Activated naive CD4-positive, alpha-beta T cell treated with anti-CD3 and anti-CD28 coated beads for 36 hours (primary cell): ENCODE measurements at regions not wholly inside any gene's neighbourhood (a gene's known extent, or its start where the extent isn't known, plus 50 kb on each side); places are given as distances from the start of the nearest gene placed in this dataset.

ENCODE experiments used
- CTCF ChIA-PET: fragments of 350-600 bp; sonication (Branson Sonifier 250); formaldehyde crosslinking; loops from one replicate; lab custom pipeline; 2021; ENCODE audit warnings: antibody characterized with exemption; lab: Charles Lee
- DNase-seq: peaks from one replicate; pipeline ENCODE4 v3.0.0-alpha.2; 2020
- H3K27ac Mint-ChIP-seq: one replicate; pipeline ENCODE4 v1.8.0; 2021; ENCODE audit warnings: mild to moderate bottlenecking, mixed read lengths
- H3K27me3 Mint-ChIP-seq: one replicate; pipeline ENCODE4 v1.8.0; 2021; ENCODE audit warnings: low read depth, mixed read lengths
- H3K36me3 Mint-ChIP-seq: one replicate; pipeline ENCODE4 v1.8.0; 2021; ENCODE audit warnings: low read depth, mixed read lengths
- H3K4me1 Mint-ChIP-seq: one replicate; pipeline ENCODE4 v1.8.0; 2021; ENCODE audit warnings: low read depth, mixed read lengths
- H3K4me3 Mint-ChIP-seq: one replicate; pipeline ENCODE4 v1.8.0; 2021; ENCODE audit warnings: mild to moderate bottlenecking, moderate library complexity, mixed read lengths
- H3K9me3 Mint-ChIP-seq: one replicate; pipeline ENCODE4 v1.8.0; 2021; ENCODE audit warnings: mixed read lengths
- intact Hi-C: fragments of 100-400 bp; cut with micrococcal nuclease; formaldehyde crosslinking; loops from one replicate; pipeline ENCODE4 v1.15.1; 2023

DNA sequence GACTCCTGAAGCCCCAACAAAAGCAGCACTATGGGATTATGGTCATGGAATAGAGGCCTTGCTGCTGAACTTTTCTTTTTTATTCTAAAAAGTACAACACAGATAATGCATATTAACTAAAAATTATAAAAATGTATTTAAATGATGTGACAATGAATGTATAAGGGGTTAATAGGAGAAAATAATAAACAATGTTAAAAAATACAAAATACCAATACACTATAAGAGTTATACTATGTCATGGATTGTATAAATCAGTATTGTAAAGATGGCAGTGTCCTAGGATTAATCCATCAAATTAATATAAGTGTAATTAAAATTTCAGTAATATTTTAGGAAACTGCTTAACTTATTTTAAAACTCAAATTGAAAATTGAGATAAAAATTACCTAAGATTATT lies 58.3 kb upstream of the TOP3B start:
- Mint-ChIP-seq H3K36me3 (no peaks in the 10 kb centered on the region), H3K4me1 (no peaks in the 10 kb centered on the region), H3K27ac (no peak overlapping the region), H3K9me3 (no peaks in the 10 kb centered on the region), H3K4me3 (no peak overlapping the region), H3K27me3 (no peaks in the 10 kb centered on the region)
- intact Hi-C loops = no loop called here
- CTCF ChIA-PET = no interaction called here
- DNase-seq = no peak

DNA sequence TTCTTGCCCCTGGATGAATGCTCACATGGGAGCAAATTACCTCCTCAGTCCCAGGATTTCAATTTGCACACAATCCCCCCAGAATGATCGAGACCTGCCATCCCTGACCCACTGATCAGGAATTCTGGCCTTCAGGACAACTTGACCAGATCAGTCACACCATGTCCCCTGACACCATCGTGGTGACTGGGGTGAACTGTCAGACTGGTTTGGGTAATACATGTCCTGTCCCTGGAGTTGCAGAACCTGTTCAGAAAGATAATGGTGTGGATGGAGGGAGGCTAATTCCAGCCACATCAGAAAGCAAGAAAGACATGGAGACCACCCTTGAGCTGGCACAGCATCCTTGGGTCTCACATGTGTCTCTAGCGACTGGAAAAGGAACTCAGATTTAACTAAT lies 57.9 kb upstream of the TOP3B start:
- no peaks in the 10 kb centered on the region for H3K9me3 Mint-ChIP-seq
- H3K27ac Mint-ChIP-seq = no peak overlapping the region
- CTCF ChIA-PET = no interaction called here
- DNase-seq = no peak
- intact Hi-C loops = no loop called here
- H3K27me3 Mint-ChIP-seq = no peaks in the 10 kb centered on the region
- H3K4me1 Mint-ChIP-seq = no peaks in the 10 kb centered on the region
- H3K4me3 Mint-ChIP-seq = no peak overlapping the region
- H3K36me3 Mint-ChIP-seq = no peaks in the 10 kb centered on the region

DNA sequence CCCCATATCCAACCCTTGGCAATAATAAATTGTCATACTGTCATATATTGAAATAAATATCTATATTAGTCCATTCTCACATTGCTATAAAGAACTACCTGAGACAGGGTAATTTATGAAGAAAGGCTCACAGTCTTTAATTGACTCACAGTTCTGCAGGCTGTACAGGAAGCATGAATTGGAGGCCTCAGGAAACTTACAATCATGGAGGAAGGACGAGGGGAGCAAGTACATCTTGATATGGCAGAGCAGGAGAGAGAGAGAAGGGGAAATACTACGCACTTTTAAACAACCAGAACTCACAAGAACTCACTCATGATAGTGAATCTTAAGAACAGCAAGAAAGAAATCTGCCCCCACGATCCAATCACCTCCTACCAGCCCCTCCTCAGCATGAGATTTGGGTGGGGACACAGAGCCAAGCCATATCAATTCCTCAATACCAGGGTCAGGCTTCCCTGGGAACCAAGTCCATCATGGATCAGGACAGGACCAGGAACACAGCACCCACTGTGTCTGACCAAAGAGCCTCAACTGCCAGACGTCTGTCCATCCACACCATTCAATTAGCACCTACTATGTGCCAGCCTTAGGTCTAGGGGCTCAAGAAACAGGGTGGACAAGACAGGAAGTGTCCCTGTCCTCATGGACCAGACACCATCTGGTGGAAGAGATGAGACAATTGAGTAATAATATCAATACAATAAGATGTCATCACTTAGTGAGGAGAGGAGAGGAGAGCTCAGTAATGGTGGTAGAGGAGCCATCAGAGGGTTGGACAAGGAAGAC lies 56.9 kb upstream of the TOP3B start:
- no peaks in the 10 kb centered on the region for H3K27me3 Mint-ChIP-seq
- no peaks in the 10 kb centered on the region for H3K4me1 Mint-ChIP-seq
- no peaks in the 10 kb centered on the region for H3K36me3 Mint-ChIP-seq
- intact Hi-C loops = no loop called here
- DNase-seq = no peak
- no peaks in the 10 kb centered on the region for H3K9me3 Mint-ChIP-seq
- no peak overlapping the region for H3K27ac Mint-ChIP-seq
- H3K4me3 Mint-ChIP-seq = no peak overlapping the region
- CTCF ChIA-PET = no interaction called here

DNA sequence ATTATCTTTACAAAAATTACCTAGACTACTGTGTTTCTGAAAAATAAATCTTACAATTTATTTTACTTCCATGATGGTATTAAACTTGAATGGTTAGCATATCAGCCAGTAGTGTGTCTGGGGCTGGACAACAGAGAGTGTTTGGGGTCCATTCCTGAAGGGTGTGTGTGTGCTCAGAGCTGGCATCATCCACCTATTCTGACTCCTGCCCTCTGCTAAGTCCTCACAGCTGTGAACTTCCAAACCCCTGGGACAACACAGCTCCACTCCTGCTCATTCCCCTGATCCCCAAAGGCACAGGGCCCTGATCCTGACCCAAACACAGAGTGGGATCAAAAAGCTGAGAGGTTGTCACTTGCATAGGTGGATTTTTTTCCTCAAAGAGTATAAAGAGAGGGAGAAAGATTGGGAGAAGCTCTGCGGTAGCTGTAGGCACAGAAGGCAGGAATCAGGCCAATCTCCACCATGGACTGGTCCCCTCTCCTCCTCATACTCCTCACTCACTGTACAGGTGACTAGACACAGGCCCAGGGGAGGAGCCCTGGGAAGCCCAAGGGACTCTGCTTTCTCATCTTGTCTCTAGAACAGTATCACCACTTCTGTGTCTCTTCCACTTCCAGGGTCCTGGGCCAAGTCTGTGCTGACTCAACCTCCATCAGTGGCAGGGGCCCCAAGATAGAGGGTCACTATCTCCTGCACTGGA lies 55.7 kb upstream of the TOP3B start:
- H3K27ac Mint-ChIP-seq = no peak overlapping the region
- intact Hi-C loops = no loop called here
- no peaks in the 10 kb centered on the region for H3K4me1 Mint-ChIP-seq
- H3K4me3 Mint-ChIP-seq = no peak overlapping the region
- CTCF ChIA-PET = no interaction called here
- no peaks in the 10 kb centered on the region for H3K9me3 Mint-ChIP-seq
- H3K36me3 Mint-ChIP-seq = no peaks in the 10 kb centered on the region
- peaks cover 2% of the 10 kb centered on the region for H3K27me3 Mint-ChIP-seq
- no peak for DNase-seq

DNA sequence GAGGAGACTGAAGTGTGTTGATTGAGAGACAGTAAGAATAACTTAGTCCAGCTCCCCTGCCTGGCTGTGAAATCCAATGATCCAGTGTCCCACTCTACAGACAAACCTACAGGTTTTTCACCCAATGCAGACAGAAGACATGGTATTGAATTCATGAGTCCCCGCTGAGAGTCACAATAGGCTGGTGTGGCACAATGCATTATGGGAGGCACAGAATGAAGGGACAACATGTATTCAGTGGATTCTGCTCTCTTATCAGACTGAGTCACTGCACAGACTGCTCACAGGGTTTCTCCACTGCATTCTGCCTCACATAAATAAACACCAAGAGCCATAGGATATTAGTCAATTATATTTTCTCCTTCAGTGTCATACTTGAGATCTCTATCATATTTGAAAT lies 55.2 kb upstream of the TOP3B start:
- intact Hi-C loops = no loop called here
- Mint-ChIP-seq H3K9me3 (no peaks in the 10 kb centered on the region), H3K27me3 (peaks cover 2% of the 10 kb centered on the region), H3K4me3 (no peak overlapping the region), H3K27ac (no peak overlapping the region), H3K36me3 (no peaks in the 10 kb centered on the region), H3K4me1 (no peaks in the 10 kb centered on the region)
- no peak for DNase-seq
- CTCF ChIA-PET = no interaction called here

DNA sequence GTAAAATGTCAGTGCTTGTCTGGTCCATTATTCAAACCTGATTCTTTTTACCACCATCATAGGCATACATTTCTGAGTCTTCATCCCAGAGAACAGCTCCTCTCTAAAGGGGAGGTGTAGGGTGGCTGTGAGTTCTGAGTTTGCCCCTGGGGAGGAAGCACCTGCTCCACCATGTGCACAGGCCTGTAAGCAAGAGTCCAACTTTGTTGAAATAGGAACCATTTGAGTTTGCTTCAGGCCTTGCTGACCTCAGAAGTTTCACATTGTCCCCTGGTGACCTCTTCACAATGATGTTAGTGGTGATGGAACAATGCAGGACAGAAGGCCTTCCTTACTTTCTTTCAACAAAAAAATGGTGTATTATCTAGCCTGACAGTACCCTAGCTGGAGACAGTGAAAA lies 54.6 kb upstream of the TOP3B start:
- Mint-ChIP-seq H3K27ac (no peak overlapping the region), H3K4me1 (no peaks in the 10 kb centered on the region), H3K9me3 (no peaks in the 10 kb centered on the region), H3K4me3 (no peak overlapping the region), H3K27me3 (peaks cover 2% of the 10 kb centered on the region), H3K36me3 (no peaks in the 10 kb centered on the region)
- CTCF ChIA-PET = no interaction called here
- intact Hi-C loops = no loop called here
- DNase-seq = no peak

DNA sequence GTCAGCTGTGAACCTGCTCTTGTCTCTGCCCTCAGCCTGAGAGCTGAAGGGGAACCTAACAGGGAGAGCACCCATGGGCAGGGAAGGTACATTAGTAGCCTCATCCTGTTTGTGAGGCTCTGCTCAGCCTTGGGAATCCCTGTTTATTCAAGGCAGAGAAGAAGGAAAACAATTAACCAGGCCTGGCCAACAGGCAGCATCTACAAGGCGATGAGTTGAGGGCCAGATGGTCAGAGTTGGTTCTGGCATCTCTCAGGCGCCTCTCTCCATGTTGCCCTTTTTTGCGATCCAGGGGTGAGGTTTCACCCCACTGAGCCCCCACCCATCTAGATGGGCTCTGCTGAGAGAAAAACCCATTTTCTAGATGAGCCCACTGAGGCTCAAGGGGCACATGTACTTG lies 54.0 kb upstream of the TOP3B start:
- peaks cover 2% of the 10 kb centered on the region for H3K27me3 Mint-ChIP-seq
- no peaks in the 10 kb centered on the region for H3K9me3 Mint-ChIP-seq
- H3K27ac Mint-ChIP-seq = no peak overlapping the region
- CTCF ChIA-PET = interaction anchor here (0.9 kb wide), 1 partner anchor 25 kb away, joined by 3 read pairs; no protein-coding TSS in a partner anchor
- DNase-seq = no peak
- no peak overlapping the region for H3K4me3 Mint-ChIP-seq
- intact Hi-C loops = no loop called here
- no peaks in the 10 kb centered on the region for H3K4me1 Mint-ChIP-seq
- H3K36me3 Mint-ChIP-seq = no peaks in the 10 kb centered on the region

DNA sequence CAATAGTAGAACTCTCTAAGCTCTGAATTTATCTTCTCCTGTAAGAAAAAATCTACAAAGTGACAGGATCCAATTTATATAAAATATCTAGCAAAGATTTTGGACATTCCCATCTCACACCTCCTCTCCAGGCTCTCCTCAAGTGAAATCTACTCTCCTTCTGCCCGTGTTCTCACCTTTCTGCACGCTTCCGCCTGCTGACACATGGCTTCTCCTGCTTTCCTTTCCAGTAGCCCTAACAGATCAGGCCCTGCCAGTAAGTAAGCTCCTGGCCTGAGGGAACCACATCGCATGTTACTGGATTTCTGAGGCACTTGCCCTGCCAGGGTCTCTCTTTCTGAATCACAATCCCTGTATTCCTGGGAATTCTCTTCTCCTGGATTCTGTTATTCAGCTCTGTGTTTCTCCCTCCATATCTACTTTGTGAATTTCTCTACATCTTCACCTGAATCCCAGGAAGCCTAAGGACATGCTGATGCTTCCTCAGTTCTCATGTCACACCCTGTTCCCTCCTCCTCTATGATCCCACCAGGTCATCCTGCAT lies 53.3 kb upstream of the TOP3B start:
- no peak for DNase-seq
- H3K4me3 Mint-ChIP-seq = no peak overlapping the region
- no peak overlapping the region for H3K27ac Mint-ChIP-seq
- H3K27me3 Mint-ChIP-seq = peaks cover 2% of the 10 kb centered on the region
- no peaks in the 10 kb centered on the region for H3K4me1 Mint-ChIP-seq
- H3K9me3 Mint-ChIP-seq = no peaks in the 10 kb centered on the region
- CTCF ChIA-PET = interaction anchor here (0.9 kb wide), 1 partner anchor 25 kb away, joined by 3 read pairs; no protein-coding TSS in a partner anchor
- H3K36me3 Mint-ChIP-seq = no peaks in the 10 kb centered on the region
- intact Hi-C loops = no loop called here

DNA sequence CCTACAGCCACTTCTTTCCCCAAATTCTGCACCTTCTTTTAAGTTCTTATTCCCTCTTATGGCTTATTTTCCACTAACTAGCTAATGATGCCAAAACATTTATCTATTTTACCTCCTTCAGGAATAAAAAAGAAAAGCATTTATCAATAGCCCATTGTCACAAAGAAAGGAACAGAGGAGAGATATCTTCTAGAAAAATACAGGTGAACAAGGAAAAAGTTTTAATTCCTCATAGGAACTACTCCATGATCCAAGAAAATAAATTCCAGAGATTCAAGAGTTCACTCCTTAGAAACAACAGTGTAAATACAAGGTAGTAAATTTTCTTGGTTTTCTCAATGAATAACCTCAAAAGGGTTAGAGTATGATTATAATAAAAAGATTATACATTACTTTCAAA lies 52.6 kb upstream of the TOP3B start:
- Mint-ChIP-seq H3K4me3 (no peak overlapping the region), H3K9me3 (no peaks in the 10 kb centered on the region), H3K27me3 (peaks cover 2% of the 10 kb centered on the region), H3K27ac (no peak overlapping the region), H3K36me3 (no peaks in the 10 kb centered on the region), H3K4me1 (no peaks in the 10 kb centered on the region)
- intact Hi-C loops = no loop called here
- CTCF ChIA-PET = no interaction called here
- no peak for DNase-seq

DNA sequence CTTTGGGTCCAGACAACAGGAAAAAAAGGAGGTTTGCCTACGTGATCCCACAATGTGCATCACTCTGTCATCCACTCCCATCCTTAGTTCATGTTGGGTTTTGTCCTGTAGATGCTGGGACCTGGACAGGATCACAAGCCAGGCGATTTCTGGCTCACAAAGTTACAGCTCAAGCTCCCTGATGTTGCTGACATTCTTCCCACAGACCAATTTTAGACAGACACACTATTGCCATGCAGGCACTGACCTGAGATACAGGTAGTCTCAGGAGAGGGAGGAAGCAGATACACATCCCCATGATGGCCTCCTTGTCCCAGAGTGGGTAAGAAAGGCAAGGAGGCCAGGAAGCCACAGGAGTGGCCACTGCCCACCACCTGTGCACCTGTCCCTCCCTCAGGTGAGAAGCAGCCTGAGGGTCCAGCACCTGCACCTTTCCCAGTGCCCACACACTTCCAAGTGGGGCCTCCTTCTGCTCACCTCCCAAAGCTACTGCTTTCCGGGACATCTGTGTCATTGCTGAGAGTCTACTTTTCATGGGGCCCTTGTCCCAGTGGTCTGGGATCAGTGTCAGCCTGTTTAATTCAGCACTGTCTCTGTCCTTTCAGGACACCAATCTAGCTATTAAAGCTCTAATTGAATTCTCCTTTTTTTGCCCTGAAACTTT lies 52.0 kb upstream of the TOP3B start:
- no peak for DNase-seq
- Mint-ChIP-seq H3K9me3 (no peaks in the 10 kb centered on the region), H3K36me3 (no peaks in the 10 kb centered on the region), H3K27ac (no peak overlapping the region), H3K27me3 (peaks cover 2% of the 10 kb centered on the region), H3K4me3 (no peak overlapping the region), H3K4me1 (no peaks in the 10 kb centered on the region)
- intact Hi-C loops = no loop called here
- CTCF ChIA-PET = no interaction called here

DNA sequence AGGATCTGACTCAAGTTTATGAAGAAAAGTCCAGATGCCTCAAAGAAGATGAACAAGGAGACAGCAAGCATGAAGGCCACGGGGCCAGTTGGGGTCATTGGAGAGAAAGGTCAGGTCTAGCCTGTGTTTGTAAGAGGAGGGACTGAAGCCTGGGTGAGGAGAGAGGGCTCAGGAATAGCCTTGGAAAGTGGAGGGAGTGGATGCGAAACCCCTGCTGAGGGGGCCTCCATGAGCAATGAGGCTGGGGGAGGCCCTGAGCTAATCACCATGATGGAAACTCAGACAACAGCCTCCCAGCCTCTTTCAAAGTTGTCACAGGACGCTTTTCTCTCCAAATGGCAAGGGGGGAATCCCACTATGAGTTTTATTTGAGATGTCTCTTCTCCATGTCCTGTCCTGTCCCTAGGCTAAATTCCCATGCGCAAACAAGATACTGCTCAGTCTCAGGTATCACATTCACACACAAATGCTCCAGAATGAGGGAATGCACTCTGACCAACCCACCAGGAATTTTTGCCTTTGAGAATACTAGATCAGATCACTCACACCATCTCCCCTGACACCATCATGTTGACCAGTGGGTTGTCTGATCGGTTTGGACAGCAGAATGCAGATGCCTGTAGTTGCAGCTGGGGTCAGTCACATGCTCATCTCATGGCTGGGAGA lies 51.3 kb upstream of the TOP3B start:
- H3K4me3 Mint-ChIP-seq = no peak overlapping the region
- H3K27ac Mint-ChIP-seq = no peak overlapping the region
- H3K4me1 Mint-ChIP-seq = no peaks in the 10 kb centered on the region
- no peaks in the 10 kb centered on the region for H3K36me3 Mint-ChIP-seq
- intact Hi-C loops = no loop called here
- no peak for DNase-seq
- CTCF ChIA-PET = interaction anchor here (1.0 to 2.2 kb wide), 3 partner anchors 9 to 30 kb away, joined by 3 to 8 read pairs (median 3); no protein-coding TSS in a partner anchor
- no peaks in the 10 kb centered on the region for H3K9me3 Mint-ChIP-seq
- peaks cover 2% of the 10 kb centered on the region for H3K27me3 Mint-ChIP-seq
